Dendritic cell treated with granulocyte-macrophage colony-stimulating factor and Interleukin-4, amounts not matched to agents 40 ng/mL and 50 ng/mL, for 4 days (primary cell): ENCODE measurements at regions not wholly inside any gene's neighbourhood (a gene's known extent, or its start where the extent isn't known, plus 50 kb on each side); places are given as distances from the start of the nearest gene placed in this dataset.

Experiments used
- H3K27ac Mint-ChIP-seq: one replicate; pipeline ENCODE4 v1.8.0; 2022; ENCODE audit warnings: mild to moderate bottlenecking, mixed read lengths
- H3K27me3 Mint-ChIP-seq: one replicate; pipeline ENCODE4 v1.8.0; 2022; ENCODE audit warnings: mild to moderate bottlenecking, mixed read lengths
- H3K36me3 Mint-ChIP-seq: one replicate; pipeline ENCODE4 v1.8.0; 2022; ENCODE audit warnings: low read depth, mixed read lengths
- H3K4me1 Mint-ChIP-seq: one replicate; pipeline ENCODE4 v1.8.0; 2022; ENCODE audit warnings: low read depth, mixed read lengths
- H3K4me3 Mint-ChIP-seq: one replicate; pipeline ENCODE4 v1.8.0; 2022; ENCODE audit warnings: mild to moderate bottlenecking, moderate library complexity, mixed read lengths
- H3K9me3 Mint-ChIP-seq: one replicate; pipeline ENCODE4 v1.8.0; 2022; ENCODE audit warnings: mixed read lengths
- intact Hi-C: fragments of 100-400 bp; cut with micrococcal nuclease; formaldehyde crosslinking; loops from one replicate; pipeline ENCODE4 v1.15.0; 2022

DNA sequence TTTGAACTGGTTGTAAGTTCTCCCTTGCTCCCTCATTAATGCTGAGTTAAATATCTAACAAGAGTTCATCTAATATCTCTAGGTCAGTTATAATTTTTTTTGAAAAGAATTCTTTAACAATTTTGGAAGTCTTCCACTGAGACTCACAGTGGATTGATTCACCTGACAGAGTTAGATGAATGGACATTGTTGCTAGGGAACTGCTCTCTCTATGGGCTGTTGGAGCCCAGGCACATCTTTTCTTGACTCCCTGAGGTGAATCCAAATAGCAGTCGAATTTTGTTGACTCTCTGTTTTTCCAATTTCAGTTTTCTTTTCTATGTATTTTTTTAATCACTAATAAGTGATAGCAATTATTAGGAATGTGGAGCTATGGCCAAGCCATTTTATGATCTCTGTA lies 996.1 kb upstream of the PABPC4L start:
- Mint-ChIP-seq H3K4me1 (no peaks in the 10 kb centered on the region), H3K27ac (no peak overlapping the region), H3K27me3 (no peaks in the 10 kb centered on the region), H3K36me3 (no peaks in the 10 kb centered on the region), H3K9me3 (no peaks in the 10 kb centered on the region), H3K4me3 (no peak overlapping the region)
- intact Hi-C loops: no loop called here

DNA sequence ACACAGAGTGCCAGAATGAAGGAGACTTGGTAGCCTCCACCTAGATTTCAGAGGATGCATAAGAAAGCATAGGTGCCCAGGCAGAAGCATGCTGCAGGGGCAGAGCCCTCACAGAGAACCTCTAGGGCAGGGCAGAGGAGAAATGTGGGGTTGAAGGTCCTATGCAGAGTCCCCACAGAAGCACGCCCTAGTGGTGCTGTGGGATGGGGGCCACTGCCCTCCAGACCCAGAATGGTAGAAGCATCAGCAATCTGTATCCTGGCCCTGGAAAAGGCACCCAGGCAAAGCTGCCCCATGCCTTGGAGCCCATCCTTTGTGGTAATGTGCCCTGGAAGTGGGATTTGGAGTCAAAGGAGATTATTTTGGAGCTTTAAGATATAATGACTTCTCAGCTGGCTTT lies 992.9 kb upstream of the PABPC4L start:
- H3K36me3 Mint-ChIP-seq: no peaks in the 10 kb centered on the region
- no peaks in the 10 kb centered on the region for H3K27me3 Mint-ChIP-seq
- H3K27ac Mint-ChIP-seq: no peak overlapping the region
- no peaks in the 10 kb centered on the region for H3K4me1 Mint-ChIP-seq
- intact Hi-C loops: no loop called here
- H3K9me3 Mint-ChIP-seq: no peaks in the 10 kb centered on the region
- no peak overlapping the region for H3K4me3 Mint-ChIP-seq

DNA sequence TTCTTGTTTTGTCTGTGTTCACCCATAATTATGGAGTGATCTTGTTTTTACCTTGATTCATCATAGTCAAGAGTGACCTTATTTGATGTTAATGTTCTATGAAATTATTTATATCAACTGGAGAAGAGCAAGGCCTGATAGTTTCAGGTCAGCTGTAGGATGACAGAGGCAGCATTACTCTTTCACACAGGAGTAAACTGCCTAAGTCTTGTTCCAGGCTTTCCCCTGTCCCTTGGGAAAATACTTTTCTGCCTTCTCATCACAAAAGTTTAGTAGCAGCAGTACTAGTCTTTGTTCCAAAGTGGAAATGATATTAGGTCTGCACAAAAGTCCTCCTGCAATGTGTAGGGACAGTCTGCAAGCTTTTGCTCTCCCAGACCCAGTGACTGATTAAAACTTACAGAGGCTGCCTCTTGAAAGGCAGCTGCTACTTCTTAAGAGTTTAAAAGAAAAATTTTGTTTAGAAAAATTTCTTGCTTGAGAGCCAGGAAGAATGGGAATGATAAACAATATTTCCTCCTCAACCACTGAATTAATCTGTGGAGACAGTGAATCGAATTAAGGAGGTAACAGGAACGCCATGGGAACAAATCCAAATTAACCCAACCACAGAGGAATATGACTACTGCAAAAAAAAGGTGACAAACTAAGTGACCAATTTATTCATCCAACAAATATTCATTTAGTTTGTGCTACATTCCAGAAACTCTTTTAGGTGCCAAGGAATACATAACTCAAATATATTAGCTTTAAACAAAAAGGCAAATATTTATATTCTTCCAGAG lies 991.4 kb upstream of the PABPC4L start:
- Mint-ChIP-seq H3K4me1 (no peaks in the 10 kb centered on the region), H3K36me3 (no peaks in the 10 kb centered on the region), H3K9me3 (no peaks in the 10 kb centered on the region), H3K4me3 (no peak overlapping the region), H3K27me3 (no peaks in the 10 kb centered on the region), H3K27ac (no peak overlapping the region)
- intact Hi-C loops: no loop called here

DNA sequence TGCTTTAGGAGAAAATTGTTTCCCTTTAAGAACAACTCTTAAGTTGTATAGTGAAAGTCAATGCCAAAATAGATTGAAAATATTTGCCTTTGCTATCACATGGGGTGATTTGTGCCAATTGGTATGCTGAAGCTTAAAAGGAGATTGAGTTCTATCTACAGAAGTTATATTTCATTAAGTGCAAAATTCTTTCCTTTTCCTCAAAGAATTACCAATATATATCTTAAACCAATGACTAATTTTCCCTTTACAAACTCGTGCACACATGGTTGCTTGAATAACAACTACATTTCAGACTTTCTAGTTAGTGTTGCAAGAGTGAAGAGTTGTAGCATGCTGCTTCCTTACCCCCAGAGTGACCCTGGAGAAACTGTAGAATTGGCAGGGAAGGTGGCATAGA lies 990.0 kb upstream of the PABPC4L start:
- Mint-ChIP-seq H3K4me1 (no peaks in the 10 kb centered on the region), H3K27me3 (no peaks in the 10 kb centered on the region), H3K27ac (no peak overlapping the region), H3K4me3 (no peak overlapping the region), H3K9me3 (no peaks in the 10 kb centered on the region), H3K36me3 (no peaks in the 10 kb centered on the region)
- intact Hi-C loops: no loop called here

DNA sequence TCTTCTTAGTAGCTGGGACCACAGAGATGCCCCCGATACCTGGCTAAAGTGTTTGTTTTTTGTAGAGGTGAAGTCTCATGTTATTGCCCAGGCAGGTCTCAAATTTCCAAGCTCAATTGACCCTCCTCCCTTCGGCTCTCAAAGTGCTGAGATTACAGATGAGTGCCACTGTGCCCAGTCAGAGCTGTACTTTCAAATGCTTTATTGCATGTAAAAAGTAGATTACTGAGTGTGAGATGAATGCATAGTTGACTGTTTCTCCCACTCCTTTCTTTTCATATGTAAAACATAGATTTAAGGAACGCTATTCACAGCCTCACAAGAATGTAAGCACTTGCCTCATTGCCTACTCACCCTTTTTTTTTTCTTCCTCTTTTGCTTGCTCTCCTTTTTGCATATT lies 984.4 kb upstream of the PABPC4L start:
- Mint-ChIP-seq H3K4me1 (no peaks in the 10 kb centered on the region), H3K9me3 (peaks cover 22% of the 10 kb centered on the region), H3K27ac (no peak overlapping the region), H3K36me3 (no peaks in the 10 kb centered on the region), H3K4me3 (no peak overlapping the region), H3K27me3 (no peaks in the 10 kb centered on the region)
- intact Hi-C loops: no loop called here

DNA sequence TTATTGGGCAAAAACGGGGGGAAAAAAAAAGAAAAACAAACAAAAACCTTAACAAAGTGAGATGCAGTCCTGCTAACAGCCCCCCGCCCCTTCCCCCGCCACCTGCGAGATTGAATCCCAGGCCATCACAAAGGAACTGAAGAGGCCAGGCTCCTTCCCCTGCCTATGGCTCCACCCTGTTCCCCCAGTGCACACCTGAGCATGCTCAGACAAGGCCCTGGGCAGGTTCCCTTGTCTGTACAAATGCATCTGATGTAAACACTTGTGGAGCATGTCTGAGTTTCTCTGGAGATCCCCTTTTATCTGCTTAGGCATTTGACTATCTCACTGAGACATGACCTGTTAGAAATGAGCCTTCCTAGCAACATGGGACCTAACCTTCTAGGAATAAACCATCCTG lies 983.7 kb upstream of the PABPC4L start:
- intact Hi-C loops: no loop called here
- peaks cover 30% of the 10 kb centered on the region for H3K9me3 Mint-ChIP-seq
- no peak overlapping the region for H3K27ac Mint-ChIP-seq
- no peaks in the 10 kb centered on the region for H3K4me1 Mint-ChIP-seq
- no peak overlapping the region for H3K4me3 Mint-ChIP-seq
- no peaks in the 10 kb centered on the region for H3K27me3 Mint-ChIP-seq
- no peaks in the 10 kb centered on the region for H3K36me3 Mint-ChIP-seq

DNA sequence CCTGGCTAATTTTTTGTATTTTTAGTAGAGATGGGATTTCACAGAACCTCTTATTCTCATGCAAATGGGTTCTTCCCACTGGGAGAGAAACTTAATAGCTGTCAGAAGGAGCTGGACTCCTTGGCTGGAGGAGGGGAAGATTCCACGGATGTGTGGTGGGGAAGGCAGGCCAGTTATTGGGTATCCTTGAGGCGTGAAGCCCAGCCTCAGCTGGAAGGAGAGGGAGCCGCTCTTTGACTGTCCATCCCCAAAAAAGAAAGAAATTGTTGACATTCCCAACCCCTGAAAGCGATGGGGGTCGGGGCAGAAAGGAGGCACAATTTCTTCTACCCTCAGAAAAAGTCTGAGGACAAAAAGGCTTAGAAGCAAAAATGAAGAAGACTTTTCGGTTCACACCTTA lies 983.1 kb upstream of the PABPC4L start:
- H3K9me3 Mint-ChIP-seq: peaks cover 30% of the 10 kb centered on the region
- H3K36me3 Mint-ChIP-seq: no peaks in the 10 kb centered on the region
- H3K27ac Mint-ChIP-seq: no peak overlapping the region
- H3K4me3 Mint-ChIP-seq: no peak overlapping the region
- H3K27me3 Mint-ChIP-seq: no peaks in the 10 kb centered on the region
- intact Hi-C loops: no loop called here
- no peaks in the 10 kb centered on the region for H3K4me1 Mint-ChIP-seq

DNA sequence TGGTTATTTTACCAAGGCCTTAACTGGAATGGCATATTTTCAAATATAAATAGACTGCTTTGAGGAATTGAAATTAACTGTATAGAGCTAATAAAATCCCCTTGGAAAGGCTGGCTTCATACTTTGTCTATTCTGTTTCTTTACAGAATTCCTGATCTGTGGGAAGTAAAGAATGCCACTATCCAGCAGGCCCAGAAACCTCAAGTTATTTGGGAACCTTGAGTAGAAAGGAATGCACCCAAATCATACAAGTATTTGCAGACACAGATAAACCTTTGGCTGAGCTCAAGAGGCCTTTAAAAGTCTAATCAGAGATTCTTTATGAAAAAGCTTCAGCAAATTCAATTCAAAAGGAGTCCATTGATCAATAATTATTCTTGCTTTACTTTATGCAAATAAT lies 975.7 kb upstream of the PABPC4L start:
- no peaks in the 10 kb centered on the region for H3K27me3 Mint-ChIP-seq
- H3K9me3 Mint-ChIP-seq: peaks cover 21% of the 10 kb centered on the region
- no peaks in the 10 kb centered on the region for H3K4me1 Mint-ChIP-seq
- no peak overlapping the region for H3K4me3 Mint-ChIP-seq
- intact Hi-C loops: no loop called here
- no peak overlapping the region for H3K27ac Mint-ChIP-seq
- no peaks in the 10 kb centered on the region for H3K36me3 Mint-ChIP-seq

DNA sequence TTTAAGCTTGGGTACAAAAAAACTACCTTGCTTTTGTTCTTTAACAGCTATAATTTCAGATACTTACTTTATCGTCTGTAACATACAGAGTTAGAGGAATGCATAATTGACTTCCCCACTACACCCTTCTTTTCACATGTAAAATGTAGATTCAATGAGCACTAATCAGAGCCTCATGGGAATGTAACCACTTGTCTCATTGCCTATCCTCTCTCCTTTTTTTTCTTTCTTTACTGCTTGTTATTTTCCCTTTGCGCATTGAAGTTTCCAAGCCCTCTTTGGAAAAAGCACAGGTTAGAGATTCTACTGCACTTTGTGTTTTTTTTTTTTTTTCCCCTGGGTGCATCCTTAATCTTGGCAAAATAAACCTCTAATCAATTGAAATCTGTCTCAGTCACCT lies 965.1 kb upstream of the PABPC4L start:
- no peak overlapping the region for H3K4me3 Mint-ChIP-seq
- peaks cover 13% of the 10 kb centered on the region for H3K9me3 Mint-ChIP-seq
- no peaks in the 10 kb centered on the region for H3K4me1 Mint-ChIP-seq
- H3K27ac Mint-ChIP-seq: no peak overlapping the region
- no peaks in the 10 kb centered on the region for H3K36me3 Mint-ChIP-seq
- intact Hi-C loops: no loop called here
- H3K27me3 Mint-ChIP-seq: no peaks in the 10 kb centered on the region

DNA sequence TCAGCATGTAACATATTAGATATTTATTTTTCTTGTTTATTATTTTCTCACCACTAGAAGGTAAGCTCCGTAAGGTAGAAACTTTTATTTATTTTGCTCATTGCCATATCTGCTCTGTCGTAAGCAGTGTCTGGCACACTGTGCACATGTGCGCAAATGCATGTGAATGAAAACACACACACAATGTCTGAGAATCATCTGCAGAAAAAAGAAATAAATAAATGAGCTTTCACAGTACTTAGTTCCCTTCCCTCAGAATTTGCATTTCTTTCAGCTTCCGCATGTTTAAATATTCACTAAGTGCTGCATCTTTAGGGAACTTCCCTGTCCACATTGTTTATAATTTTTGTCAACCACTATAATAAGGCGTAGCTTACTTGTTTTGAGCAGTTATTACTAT lies 963.0 kb upstream of the PABPC4L start:
- Mint-ChIP-seq H3K27ac (no peak overlapping the region), H3K4me3 (no peak overlapping the region), H3K36me3 (no peaks in the 10 kb centered on the region), H3K27me3 (no peaks in the 10 kb centered on the region), H3K9me3 (no peaks in the 10 kb centered on the region), H3K4me1 (no peaks in the 10 kb centered on the region)
- intact Hi-C loops: no loop called here

DNA sequence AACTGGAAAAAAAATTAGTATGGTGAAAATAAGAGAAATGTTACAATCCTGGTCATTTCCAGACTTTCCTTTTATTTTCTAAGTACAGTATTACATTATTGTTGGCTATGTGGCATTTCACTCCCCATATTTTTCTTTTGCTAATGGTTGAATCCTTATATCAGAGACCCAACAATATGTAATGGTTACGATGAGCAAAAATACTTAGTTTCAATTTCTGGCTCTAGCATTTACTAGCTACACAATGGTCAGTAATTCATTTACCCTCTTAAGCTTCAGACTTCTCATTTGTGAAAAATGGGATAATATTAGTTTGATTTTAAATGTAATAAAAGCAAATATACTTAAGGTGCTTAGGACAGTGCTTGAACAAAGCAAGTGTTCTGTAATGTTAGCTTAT lies 942.9 kb upstream of the PABPC4L start:
- no peaks in the 10 kb centered on the region for H3K27me3 Mint-ChIP-seq
- no peaks in the 10 kb centered on the region for H3K4me1 Mint-ChIP-seq
- no peak overlapping the region for H3K4me3 Mint-ChIP-seq
- no peak overlapping the region for H3K27ac Mint-ChIP-seq
- H3K9me3 Mint-ChIP-seq: no peaks in the 10 kb centered on the region
- intact Hi-C loops: no loop called here
- no peaks in the 10 kb centered on the region for H3K36me3 Mint-ChIP-seq

DNA sequence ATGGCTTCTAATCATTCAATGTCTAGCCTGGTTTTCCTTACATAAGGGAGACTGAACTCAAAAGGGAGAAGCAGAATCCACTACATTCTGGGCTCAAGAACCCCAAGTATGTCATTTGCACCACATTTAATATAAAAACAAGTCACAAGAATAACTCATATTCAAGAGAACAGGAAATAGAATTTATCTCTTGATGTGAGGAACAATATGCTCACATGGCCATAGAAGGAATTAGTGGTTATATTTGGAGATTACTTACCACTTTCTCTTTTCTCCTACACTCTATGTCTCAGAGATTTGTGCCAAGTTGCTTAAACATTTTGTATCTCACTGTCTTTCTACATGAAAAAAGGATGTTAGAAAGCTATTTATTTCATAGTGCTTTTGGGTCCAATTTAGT lies 922.6 kb upstream of the PABPC4L start:
- Mint-ChIP-seq H3K9me3 (peaks cover 10% of the 10 kb centered on the region), H3K4me3 (no peak overlapping the region), H3K4me1 (no peaks in the 10 kb centered on the region), H3K27ac (no peak overlapping the region), H3K36me3 (no peaks in the 10 kb centered on the region), H3K27me3 (no peaks in the 10 kb centered on the region)
- intact Hi-C loops: no loop called here

DNA sequence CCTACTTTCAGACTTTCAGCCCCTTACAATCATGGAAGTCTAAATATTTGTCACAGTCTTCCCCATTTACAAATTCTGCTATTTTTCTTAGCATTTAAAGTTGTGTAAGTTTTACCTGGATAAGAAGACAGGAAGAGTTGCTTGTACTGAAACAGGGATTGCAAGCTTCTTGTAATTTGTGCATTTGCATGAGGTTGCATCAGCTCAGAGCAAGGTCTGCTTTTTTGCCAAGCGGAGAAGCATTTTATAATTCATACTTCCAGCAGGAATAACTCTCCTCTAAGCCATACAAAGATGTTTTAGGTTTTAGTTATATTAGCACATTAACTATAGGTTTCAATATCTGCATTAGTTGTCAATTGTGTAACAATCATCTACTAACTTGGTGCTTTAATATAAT lies 922.0 kb upstream of the PABPC4L start:
- H3K9me3 Mint-ChIP-seq: peaks cover 10% of the 10 kb centered on the region
- no peaks in the 10 kb centered on the region for H3K4me1 Mint-ChIP-seq
- no peaks in the 10 kb centered on the region for H3K36me3 Mint-ChIP-seq
- H3K27me3 Mint-ChIP-seq: no peaks in the 10 kb centered on the region
- H3K4me3 Mint-ChIP-seq: no peak overlapping the region
- intact Hi-C loops: no loop called here
- no peak overlapping the region for H3K27ac Mint-ChIP-seq

DNA sequence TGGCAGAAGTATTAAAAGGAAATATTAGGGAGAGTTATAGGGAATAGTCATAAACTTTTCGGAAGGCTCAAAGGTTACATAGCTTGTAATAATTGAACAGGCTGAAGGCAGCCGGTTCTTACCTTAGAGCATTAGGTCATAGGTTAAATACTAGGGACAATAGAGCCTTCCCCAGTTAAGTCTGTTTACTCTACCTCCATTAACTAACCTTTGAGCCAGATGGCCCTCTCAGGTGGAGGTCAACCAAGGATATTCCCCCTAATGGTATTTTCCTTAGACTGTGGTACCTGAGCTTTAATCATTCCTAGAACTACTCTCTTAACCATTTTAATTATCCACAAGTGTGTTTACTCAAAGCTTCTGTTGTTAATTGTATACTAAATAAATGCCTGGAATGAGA lies 920.9 kb upstream of the PABPC4L start:
- H3K9me3 Mint-ChIP-seq: peaks cover 10% of the 10 kb centered on the region
- no peaks in the 10 kb centered on the region for H3K36me3 Mint-ChIP-seq
- H3K4me1 Mint-ChIP-seq: no peaks in the 10 kb centered on the region
- H3K4me3 Mint-ChIP-seq: no peak overlapping the region
- no peak overlapping the region for H3K27ac Mint-ChIP-seq
- intact Hi-C loops: no loop called here
- no peaks in the 10 kb centered on the region for H3K27me3 Mint-ChIP-seq

DNA sequence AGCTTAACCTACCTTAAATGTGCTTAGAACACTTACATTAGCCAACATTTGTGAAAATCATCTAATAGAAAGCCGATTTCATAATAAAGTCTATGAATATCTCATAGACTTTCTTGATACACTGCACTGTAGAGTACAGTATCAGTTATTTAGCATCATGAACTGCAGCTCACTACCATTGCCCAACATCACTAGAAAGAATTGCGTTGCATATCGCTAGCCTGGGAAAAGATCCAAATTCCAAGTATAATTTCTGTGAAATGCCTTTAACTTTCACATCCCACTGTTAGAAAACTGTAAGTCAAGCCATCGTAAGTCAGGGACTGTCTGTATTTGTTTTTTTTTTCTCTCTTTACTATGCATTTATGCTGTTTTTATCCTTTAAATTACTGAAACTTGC lies 918.6 kb upstream of the PABPC4L start:
- H3K4me1 Mint-ChIP-seq: no peaks in the 10 kb centered on the region
- intact Hi-C loops: no loop called here
- peaks cover 10% of the 10 kb centered on the region for H3K9me3 Mint-ChIP-seq
- no peaks in the 10 kb centered on the region for H3K36me3 Mint-ChIP-seq
- H3K27ac Mint-ChIP-seq: no peak overlapping the region
- no peak overlapping the region for H3K4me3 Mint-ChIP-seq
- no peaks in the 10 kb centered on the region for H3K27me3 Mint-ChIP-seq
